Right atrium auricular region (tissue), 2 donors: ENCODE measurements at regions not wholly inside any gene's neighbourhood (a gene's known extent, or its start where the extent isn't known, plus 50 kb on each side); places are given as distances from the start of the nearest gene placed in this dataset.

ENCODE experiments used
- DNase-seq: peaks from one replicate; pipeline ENCODE4 v3.0.0-alpha.2; 2019; ENCODE audit warnings: low spot score
- H3K27ac ChIP-seq, 2 donors: fragments of 200-600 bp; sonication (generic); 1 replicate in 1 of 2; 2 replicates in 1 of 2; pipeline ENCODE4 v1.5.1; 2016 to 2019
- H3K27me3 ChIP-seq, 2 donors: fragments of 200-600 bp; sonication (generic); one replicate each; pipeline versions ENCODE4 v1.5.1 to v1.6.0; 2017 to 2019
- H3K36me3 ChIP-seq: fragments of 200-600 bp; sonication (generic); one replicate; pipeline ENCODE4 v1.5.1; 2016
- H3K4me1 ChIP-seq, 2 donors: fragments of 200-600 bp; sonication (generic); one replicate each; pipeline versions ENCODE4 v1.5.1 to v1.6.0; 2017 to 2019
- H3K4me3 ChIP-seq, 2 donors: fragments of 200-600 bp; sonication (generic); 1 replicate in 1 of 2; 2 replicates in 1 of 2; pipeline ENCODE4 v1.5.1; 2017 to 2019; ENCODE audit warnings: mild to moderate bottlenecking in 1 of 2, moderate library complexity in 1 of 2
- H3K9me3 ChIP-seq, 2 donors: fragments of 200-600 bp; sonication (generic); one replicate each; pipeline ENCODE4 v1.5.1; 2019
- TF ChIP-seq, protein P1 (sequence below), 2 donors: fragments of 200-600 bp; sonication (generic); IDR thresholded peaks; one replicate each; pipeline ENCODE4 v1.5.1; 2019; ENCODE audit warnings: antibody characterized with exemption in 2 of 2

DNA sequence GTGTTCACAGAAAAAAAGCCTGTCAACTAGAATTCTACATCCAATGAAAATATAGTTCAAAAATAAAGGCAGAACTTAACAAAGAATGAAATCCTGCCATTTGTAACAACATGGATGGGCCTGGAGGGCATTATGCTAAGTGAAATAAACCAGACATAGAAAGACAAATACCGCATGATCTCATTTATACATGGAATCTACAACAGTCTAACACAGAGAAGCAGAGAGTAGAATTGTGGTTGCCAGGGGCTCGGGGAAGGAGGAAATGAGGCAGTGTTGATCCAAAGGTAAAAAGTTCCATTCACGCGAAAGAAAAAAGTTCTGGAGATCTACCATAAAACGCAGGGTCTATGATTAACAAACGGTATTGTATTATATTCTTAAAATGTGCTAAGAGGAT is 282.6 kb downstream of the MRPL39 start:
- no peak for DNase-seq
- Histone ChIP-seq H3K27ac (no peak overlapping the region), H3K4me3 (no peak overlapping the region), H3K36me3 (no peaks in the 10 kb centered on the region), H3K9me3 (no peaks in the 10 kb centered on the region), H3K27me3 (no peaks in the 10 kb centered on the region), H3K4me1 (no peaks in the 10 kb centered on the region)
- TF ChIP-seq, protein P1, sequence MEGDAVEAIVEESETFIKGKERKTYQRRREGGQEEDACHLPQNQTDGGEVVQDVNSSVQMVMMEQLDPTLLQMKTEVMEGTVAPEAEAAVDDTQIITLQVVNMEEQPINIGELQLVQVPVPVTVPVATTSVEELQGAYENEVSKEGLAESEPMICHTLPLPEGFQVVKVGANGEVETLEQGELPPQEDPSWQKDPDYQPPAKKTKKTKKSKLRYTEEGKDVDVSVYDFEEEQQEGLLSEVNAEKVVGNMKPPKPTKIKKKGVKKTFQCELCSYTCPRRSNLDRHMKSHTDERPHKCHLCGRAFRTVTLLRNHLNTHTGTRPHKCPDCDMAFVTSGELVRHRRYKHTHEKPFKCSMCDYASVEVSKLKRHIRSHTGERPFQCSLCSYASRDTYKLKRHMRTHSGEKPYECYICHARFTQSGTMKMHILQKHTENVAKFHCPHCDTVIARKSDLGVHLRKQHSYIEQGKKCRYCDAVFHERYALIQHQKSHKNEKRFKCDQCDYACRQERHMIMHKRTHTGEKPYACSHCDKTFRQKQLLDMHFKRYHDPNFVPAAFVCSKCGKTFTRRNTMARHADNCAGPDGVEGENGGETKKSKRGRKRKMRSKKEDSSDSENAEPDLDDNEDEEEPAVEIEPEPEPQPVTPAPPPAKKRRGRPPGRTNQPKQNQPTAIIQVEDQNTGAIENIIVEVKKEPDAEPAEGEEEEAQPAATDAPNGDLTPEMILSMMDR (IDR thresholded peaks at IDR 0.05), result no peak

DNA sequence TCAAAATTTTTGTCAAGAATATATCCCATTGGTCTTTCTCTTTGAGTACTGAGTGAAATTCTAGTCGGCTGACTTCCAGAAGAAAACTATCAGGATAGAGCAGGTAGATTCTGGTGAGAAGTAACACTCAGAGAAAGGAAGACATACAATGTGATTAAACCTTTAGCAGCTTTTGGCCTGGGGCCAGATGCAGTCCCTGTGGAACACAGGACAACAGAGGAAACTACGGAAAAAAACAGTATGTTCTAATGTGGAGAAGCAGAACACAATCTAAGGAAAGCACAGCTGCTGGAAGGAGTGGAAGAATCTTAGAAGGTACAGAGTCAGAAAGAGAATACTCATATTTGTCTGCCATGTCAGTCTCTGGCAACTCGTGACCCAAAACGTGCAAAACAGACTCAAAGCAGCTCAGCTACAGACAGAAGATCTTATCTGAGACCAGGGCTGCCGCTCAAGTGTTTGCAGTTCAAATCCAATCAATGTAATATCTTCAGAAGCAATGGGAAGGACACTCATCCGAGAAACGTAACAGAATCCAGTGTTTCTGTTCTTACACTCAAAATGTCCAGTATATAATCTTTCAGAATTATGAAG is 283.8 kb downstream of the MRPL39 start:
- H3K27ac ChIP-seq, result no peak overlapping the region
- no peak for DNase-seq
- H3K4me1 ChIP-seq, result no peaks in the 10 kb centered on the region
- no peaks in the 10 kb centered on the region for H3K9me3 ChIP-seq
- TF ChIP-seq, protein P1 (IDR thresholded peaks at IDR 0.05), result no peak
- no peaks in the 10 kb centered on the region for H3K27me3 ChIP-seq
- H3K4me3 ChIP-seq, result no peak overlapping the region
- no peaks in the 10 kb centered on the region for H3K36me3 ChIP-seq

DNA sequence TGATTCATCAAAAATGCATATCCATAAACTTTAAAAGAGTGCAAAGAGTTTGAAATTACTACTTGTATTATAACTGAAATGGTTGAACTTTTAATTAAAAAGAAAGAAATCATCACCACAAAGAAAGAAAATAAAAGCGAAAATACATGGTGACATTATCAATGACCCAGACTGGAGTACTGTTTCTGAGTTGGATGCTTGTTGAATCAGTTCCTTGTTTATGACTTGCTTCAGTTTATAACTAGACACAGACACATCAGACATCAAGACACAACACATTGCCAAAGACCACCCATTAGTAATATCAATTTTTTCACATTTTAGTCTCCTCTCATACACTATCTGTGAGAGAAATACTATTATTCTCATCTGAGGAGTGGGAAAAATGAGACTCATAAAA is 293.0 kb downstream of the MRPL39 start:
- TF ChIP-seq, protein P1 (IDR thresholded peaks at IDR 0.05), result no peak
- Histone ChIP-seq H3K4me3 (no peak overlapping the region), H3K4me1 (no peaks in the 10 kb centered on the region), H3K36me3 (no peaks in the 10 kb centered on the region), H3K27ac (no peak overlapping the region), H3K9me3 (peaks cover 0 to 14% of the 10 kb centered on the region in 2 donors), H3K27me3 (no peaks in the 10 kb centered on the region)
- no peak for DNase-seq

DNA sequence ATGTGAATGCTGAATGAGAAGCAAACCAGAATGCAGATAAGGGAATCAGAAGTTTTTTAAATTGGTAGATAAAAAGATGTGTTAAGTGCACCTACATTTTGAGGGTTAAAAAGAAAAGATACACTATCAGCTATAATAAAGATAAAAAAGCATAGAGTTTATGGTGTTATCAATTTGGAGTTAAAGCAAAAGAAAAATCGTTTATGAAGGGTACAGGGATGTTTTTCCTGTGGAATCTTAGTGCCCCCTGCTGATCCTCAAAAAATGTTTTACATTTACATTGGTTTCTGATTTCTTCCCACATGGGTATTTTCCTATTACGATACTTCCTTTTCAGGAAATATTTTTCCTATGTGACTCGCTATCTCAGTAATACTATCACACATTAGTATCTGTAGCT is 293.5 kb downstream of the MRPL39 start:
- H3K4me1 ChIP-seq, result no peaks in the 10 kb centered on the region
- no peak overlapping the region for H3K27ac ChIP-seq
- H3K9me3 ChIP-seq, result peaks cover 0 to 18% of the 10 kb centered on the region in 2 donors
- H3K4me3 ChIP-seq, result no peak overlapping the region
- DNase-seq, result no peak
- no peaks in the 10 kb centered on the region for H3K27me3 ChIP-seq
- TF ChIP-seq, protein P1 (IDR thresholded peaks at IDR 0.05), result peak in 1 of 2 donors; percentile 61
- no peaks in the 10 kb centered on the region for H3K36me3 ChIP-seq

DNA sequence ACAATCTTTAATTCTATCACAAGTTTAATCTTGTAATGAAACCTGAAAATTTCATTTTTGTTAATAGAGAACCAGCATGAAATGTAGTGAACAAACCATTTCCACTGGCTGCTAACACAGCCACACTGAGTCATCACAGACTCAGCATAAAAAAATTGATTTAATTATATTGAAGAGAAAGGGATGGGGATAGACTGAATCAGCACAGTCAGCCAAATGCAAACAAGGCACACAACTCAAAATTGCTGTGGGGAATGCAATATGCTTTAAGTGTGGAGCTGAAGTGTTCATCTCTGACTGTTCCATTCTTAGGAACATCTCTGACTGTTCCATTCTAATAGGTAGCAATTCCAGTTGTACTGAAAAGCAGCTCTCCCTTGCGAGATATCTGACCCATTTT is 299.8 kb downstream of the MRPL39 start:
- H3K4me1 ChIP-seq, result no peaks in the 10 kb centered on the region
- H3K4me3 ChIP-seq, result no peak overlapping the region
- H3K27ac ChIP-seq, result no peak overlapping the region
- H3K27me3 ChIP-seq, result no peaks in the 10 kb centered on the region
- DNase-seq, result no peak
- peaks cover 0 to 23% of the 10 kb centered on the region in 2 donors for H3K9me3 ChIP-seq
- TF ChIP-seq, protein P1 (IDR thresholded peaks at IDR 0.05), result no peak
- H3K36me3 ChIP-seq, result no peaks in the 10 kb centered on the region

DNA sequence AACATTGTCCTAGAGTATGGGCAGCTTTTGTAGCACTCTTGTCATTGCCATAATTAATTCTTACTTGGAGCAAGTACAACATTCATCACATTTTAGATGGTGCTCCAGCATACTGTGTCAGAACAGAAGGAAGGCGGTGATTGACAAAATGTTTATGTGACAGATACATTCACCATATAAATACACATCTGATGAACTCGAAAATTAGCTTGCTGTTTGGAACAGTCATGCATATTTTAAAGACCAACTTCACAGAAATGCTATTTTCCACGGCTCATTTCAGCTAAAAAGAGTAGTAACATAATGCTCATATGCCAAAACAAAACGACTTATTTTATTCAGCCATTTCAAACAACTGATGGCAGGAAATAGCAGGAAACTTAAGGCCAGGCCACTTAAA is 302.7 kb downstream of the MRPL39 start:
- no peaks in the 10 kb centered on the region for H3K36me3 ChIP-seq
- peaks cover 0 to 9% of the 10 kb centered on the region in 2 donors for H3K9me3 ChIP-seq
- no peak overlapping the region for H3K27ac ChIP-seq
- TF ChIP-seq, protein P1 (IDR thresholded peaks at IDR 0.05), result no peak
- no peak overlapping the region for H3K4me3 ChIP-seq
- DNase-seq, result no peak
- H3K27me3 ChIP-seq, result no peaks in the 10 kb centered on the region
- H3K4me1 ChIP-seq, result no peaks in the 10 kb centered on the region
